H9 (cell line): ENCODE measurements at regions not wholly inside any gene's neighbourhood (a gene's known extent, or its start where the extent isn't known, plus 50 kb on each side); places are given as distances from the start of the nearest gene placed in this dataset.

Experiments
- DNase-seq: peaks from one replicate; pipeline ENCODE4 v3.0.0-alpha.2; 2017
- H2AFZ ChIP-seq: one replicate; pipeline ENCODE4 v1.6.1; 2013; ENCODE audit warnings: mild to moderate bottlenecking, low read length, control low read depth, moderate library complexity
- H2AK5ac ChIP-seq: 2 replicates; pipeline ENCODE4 v1.6.1; 2013; ENCODE audit warnings: low read length, control low read depth, mixed read lengths; ENCODE audit not compliant: insufficient read length
- H2BK120ac ChIP-seq: one replicate; pipeline ENCODE4 v1.6.1; 2013; ENCODE audit warnings: low read depth, mild to moderate bottlenecking, low read length, control low read depth, inconsistent platforms; ENCODE audit not compliant: poor library complexity, severe bottlenecking
- H2BK12ac ChIP-seq: 2 replicates; pipeline ENCODE4 v1.6.1; 2013; ENCODE audit warnings: low read length, control low read depth, mixed read lengths, low read depth; ENCODE audit not compliant: insufficient read length
- H2BK15ac ChIP-seq: 2 replicates; pipeline ENCODE4 v1.6.1; 2013; ENCODE audit warnings: low read depth, low read length, control low read depth
- H2BK20ac ChIP-seq: one replicate; pipeline ENCODE4 v1.6.1; 2013; ENCODE audit warnings: low read depth, mild to moderate bottlenecking, low read length, control low read depth, inconsistent platforms; ENCODE audit not compliant: poor library complexity, severe bottlenecking
- H2BK5ac ChIP-seq: 2 replicates; pipeline ENCODE4 v1.6.1; 2013; ENCODE audit warnings: low read length, control low read depth, mixed read lengths; ENCODE audit not compliant: insufficient read length
- H3K14ac ChIP-seq: 2 replicates; pipeline ENCODE4 v1.6.1; 2013; ENCODE audit warnings: low read length, control low read depth; ENCODE audit not compliant: insufficient read depth
- H3K18ac ChIP-seq: 2 replicates; pipeline ENCODE4 v1.6.1; 2013; ENCODE audit warnings: low read depth, mild to moderate bottlenecking, mixed read lengths, low read length, control low read depth; ENCODE audit not compliant: insufficient read length
- H3K23ac ChIP-seq: 2 replicates; pipeline ENCODE4 v1.6.1; 2013; ENCODE audit warnings: low read length, control low read depth, mixed read lengths, low read depth; ENCODE audit not compliant: insufficient read length
- H3K23me2 ChIP-seq: 2 replicates; pipeline ENCODE4 v1.6.1; 2013; ENCODE audit warnings: low read depth, mild to moderate bottlenecking, mixed read lengths, low read length, control low read depth; ENCODE audit not compliant: insufficient read length, poor library complexity, severe bottlenecking
- H3K27ac ChIP-seq: 2 replicates; pipeline ENCODE4 v1.5.1; 2013; ENCODE audit warnings: low read length, control low read depth, mixed read lengths, low read depth; ENCODE audit not compliant: insufficient read length
- H3K27me3 ChIP-seq: 2 replicates; pipeline ENCODE4 v1.6.1; 2013; ENCODE audit warnings: low read length, control low read depth, inconsistent platforms; ENCODE audit not compliant: insufficient read depth
- H3K4ac ChIP-seq: 2 replicates; pipeline ENCODE4 v1.6.1; 2013; ENCODE audit warnings: low read depth, mild to moderate bottlenecking, control low read depth, inconsistent platforms, low read length, moderate library complexity
- H3K4me1 ChIP-seq: 2 replicates; pipeline ENCODE4 v1.6.1; 2013; ENCODE audit warnings: low read length, control low read depth, inconsistent platforms; ENCODE audit not compliant: insufficient read depth
- H3K4me2 ChIP-seq: 2 replicates; pipeline ENCODE4 v1.6.1; 2013; ENCODE audit warnings: low read length, control low read depth, mixed read lengths; ENCODE audit not compliant: insufficient read length, insufficient read depth
- H3K56ac ChIP-seq: 2 replicates; pipeline ENCODE4 v1.6.1; 2013; ENCODE audit warnings: low read depth, mild to moderate bottlenecking, mixed read lengths, low read length, control low read depth; ENCODE audit not compliant: insufficient read length
- H3K79me1 ChIP-seq: 2 replicates; pipeline ENCODE4 v1.6.1; 2013; ENCODE audit warnings: low read depth, mild to moderate bottlenecking, moderate library complexity, low read length, control low read depth, inconsistent platforms; ENCODE audit not compliant: insufficient read depth, poor library complexity, severe bottlenecking
- H3K79me2 ChIP-seq: 2 replicates; pipeline ENCODE4 v1.6.1; 2013; ENCODE audit warnings: low read length, control low read depth, inconsistent platforms; ENCODE audit not compliant: insufficient read depth
- H3K9ac ChIP-seq: 2 replicates; pipeline ENCODE4 v1.6.1; 2013; ENCODE audit warnings: low read length, control low read depth, mixed read lengths; ENCODE audit not compliant: insufficient read length; ENCODE audit errors: extremely low read depth
- H3K9me3 ChIP-seq: one replicate; pipeline ENCODE4 v1.6.1; 2013; ENCODE audit warnings: low read depth, low read length, inconsistent platforms; ENCODE audit not compliant: control insufficient read depth
- H3T11ph ChIP-seq: one replicate; pipeline ENCODE4 v1.6.1; 2013; ENCODE audit warnings: mild to moderate bottlenecking, low read length, control low read depth, inconsistent platforms
- H4K20me1 ChIP-seq: one replicate; pipeline ENCODE4 v1.6.1; 2013; ENCODE audit not compliant: control insufficient read depth, insufficient read length, insufficient read depth
- H4K5ac ChIP-seq: 2 replicates; pipeline ENCODE4 v1.6.1; 2013; ENCODE audit warnings: low read depth, mild to moderate bottlenecking, mixed read lengths, low read length, control low read depth; ENCODE audit not compliant: insufficient read length
- H4K8ac ChIP-seq: replicated peaks from 2 replicates; pipeline ENCODE4 v1.6.1; 2013; ENCODE audit warnings: low read length, control low read depth, mixed read lengths, low read depth; ENCODE audit not compliant: insufficient read length
- H4K91ac ChIP-seq: 2 replicates; pipeline ENCODE4 v1.6.1; 2013; ENCODE audit warnings: low read depth, mild to moderate bottlenecking, moderate library complexity, mixed read lengths, low read length, control low read depth; ENCODE audit not compliant: insufficient read length
- H3K27ac Mint-ChIP-seq, 3 experiments: 2 replicates in 2 of 3; 3 replicates in 1 of 3; pipeline ENCODE4 v1.8.0; 2020 to 2021; ENCODE audit warnings: mixed read lengths in 3 of 3, mild to moderate bottlenecking in 1 of 3, moderate library complexity in 1 of 3
- H3K27me3 Mint-ChIP-seq: 2 replicates; pipeline ENCODE4 v1.8.0; 2021; ENCODE audit warnings: low read depth, mild to moderate bottlenecking, moderate library complexity, mixed read lengths
- H3K36me3 Mint-ChIP-seq, 3 experiments: 2 replicates in 2 of 3; 3 replicates in 1 of 3; pipeline ENCODE4 v1.8.0; 2020 to 2021; ENCODE audit warnings: low read depth in 3 of 3, mixed read lengths in 3 of 3; ENCODE audit not compliant: insufficient read depth in 1 of 3
- H3K4me1 Mint-ChIP-seq, 2 experiments: 2 replicates each; pipeline ENCODE4 v1.8.0; 2020; ENCODE audit warnings: mixed read lengths in 2 of 2
- H3K4me3 Mint-ChIP-seq, 2 experiments: 2 replicates in 1 of 2; 3 replicates in 1 of 2; pipeline ENCODE4 v1.8.0; 2020 to 2021; ENCODE audit warnings: mild to moderate bottlenecking in 2 of 2, mixed read lengths in 2 of 2, moderate library complexity in 1 of 2
- H3K9me3 Mint-ChIP-seq, 2 experiments: 2 replicates in 1 of 2; 3 replicates in 1 of 2; pipeline ENCODE4 v1.8.0; 2020; ENCODE audit warnings: mild to moderate bottlenecking in 2 of 2, mixed read lengths in 2 of 2, moderate library complexity in 1 of 2
- WGBS: extraction: QIAGEN DNeasy Blood & Tissue Kit; methylation state at CpG from one replicate; pipeline ENCODE4 v1.1.7; 2013; ENCODE audit warnings: missing lambda C conversion rate, low lambda C conversion rate, mixed read lengths; ENCODE audit not compliant: insufficient read length; ENCODE audit errors: extremely low coverage; 5-methylcytosine and 5-hydroxymethylcytosine counted together
- TF ChIP-seq, protein P1 (sequence below): fragments of 200-600 bp; sonication (generic); conservative IDR thresholded peaks from 3 replicates; pipeline ENCODE4 v1.8.0; 2021; ENCODE audit warnings: antibody characterized with exemption, mild to moderate bottlenecking

DNA sequence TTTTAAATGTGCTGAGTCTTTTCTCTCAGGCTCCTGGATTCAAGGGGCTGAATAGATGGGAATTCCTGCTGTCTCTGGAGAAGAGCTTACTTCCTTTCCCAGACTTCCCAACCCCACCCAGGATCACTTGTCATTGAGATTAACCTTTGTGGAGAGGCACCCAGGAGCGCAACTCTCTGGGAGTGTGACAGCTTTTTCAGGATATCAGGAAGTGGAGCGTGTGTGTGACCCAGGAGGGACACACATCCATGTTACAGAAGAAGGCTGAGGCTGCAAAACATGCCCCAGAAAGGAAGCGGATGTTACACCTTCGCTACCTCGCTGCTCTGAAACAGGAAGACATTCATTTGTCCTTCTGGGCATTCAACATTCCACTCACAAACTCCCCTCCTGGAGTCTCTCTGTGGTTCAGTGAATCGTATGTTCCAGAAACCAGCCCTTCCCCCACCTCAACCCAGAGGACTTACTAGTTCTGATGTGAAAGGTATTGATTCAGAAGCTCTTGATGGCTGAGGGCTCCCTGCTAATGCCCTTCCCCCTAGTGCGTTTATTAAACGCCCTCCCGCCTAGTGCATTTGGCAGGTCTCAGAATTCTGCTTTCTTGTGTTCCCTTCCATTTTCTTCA is 523.9 kb downstream of the TNS1 start:
- H3T11ph ChIP-seq, result no peak overlapping the region
- no peak overlapping the region for H3K9ac ChIP-seq
- no peak overlapping the region for H2BK12ac ChIP-seq
- no peak overlapping the region for H3K27ac ChIP-seq
- no peak overlapping the region for H2BK15ac ChIP-seq
- no peak overlapping the region for H4K91ac ChIP-seq
- H3K79me1 ChIP-seq, result no peaks in the 10 kb centered on the region
- no peak overlapping the region for H2AFZ ChIP-seq
- H3K23me2 ChIP-seq, result no peaks in the 10 kb centered on the region
- peaks cover 15% of the 10 kb centered on the region in 2 experiments for H3K4me1 Mint-ChIP-seq
- no peaks in the 10 kb centered on the region for H3K36me3 Mint-ChIP-seq
- H4K20me1 ChIP-seq, result no peaks in the 10 kb centered on the region
- no peaks in the 10 kb centered on the region for H3K79me2 ChIP-seq
- H2BK5ac ChIP-seq, result no peak overlapping the region
- H3K18ac ChIP-seq, result no peak overlapping the region
- no peak overlapping the region for H3K4ac ChIP-seq
- peak overlapping the region in 2 of 3 experiments; percentile 44 to 50; a peak in 4 of 7 replicates for H3K27ac Mint-ChIP-seq
- no peak overlapping the region for H4K5ac ChIP-seq
- no peak overlapping the region for H3K23ac ChIP-seq
- H3K56ac ChIP-seq, result no peak overlapping the region
- TF ChIP-seq, protein P1, sequence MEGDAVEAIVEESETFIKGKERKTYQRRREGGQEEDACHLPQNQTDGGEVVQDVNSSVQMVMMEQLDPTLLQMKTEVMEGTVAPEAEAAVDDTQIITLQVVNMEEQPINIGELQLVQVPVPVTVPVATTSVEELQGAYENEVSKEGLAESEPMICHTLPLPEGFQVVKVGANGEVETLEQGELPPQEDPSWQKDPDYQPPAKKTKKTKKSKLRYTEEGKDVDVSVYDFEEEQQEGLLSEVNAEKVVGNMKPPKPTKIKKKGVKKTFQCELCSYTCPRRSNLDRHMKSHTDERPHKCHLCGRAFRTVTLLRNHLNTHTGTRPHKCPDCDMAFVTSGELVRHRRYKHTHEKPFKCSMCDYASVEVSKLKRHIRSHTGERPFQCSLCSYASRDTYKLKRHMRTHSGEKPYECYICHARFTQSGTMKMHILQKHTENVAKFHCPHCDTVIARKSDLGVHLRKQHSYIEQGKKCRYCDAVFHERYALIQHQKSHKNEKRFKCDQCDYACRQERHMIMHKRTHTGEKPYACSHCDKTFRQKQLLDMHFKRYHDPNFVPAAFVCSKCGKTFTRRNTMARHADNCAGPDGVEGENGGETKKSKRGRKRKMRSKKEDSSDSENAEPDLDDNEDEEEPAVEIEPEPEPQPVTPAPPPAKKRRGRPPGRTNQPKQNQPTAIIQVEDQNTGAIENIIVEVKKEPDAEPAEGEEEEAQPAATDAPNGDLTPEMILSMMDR, result no peak
- peak overlapping the region; percentile 4 for H3K4me2 ChIP-seq
- peak overlapping the region in 1 of 2 experiments; percentile 10; a peak in 1 of 5 replicates for H3K4me3 Mint-ChIP-seq
- H3K27me3 Mint-ChIP-seq, result no peaks in the 10 kb centered on the region; the same call in 1 of the 2 replicates
- no peak overlapping the region for H4K8ac ChIP-seq
- peak; percentile 39 for DNase-seq
- no peak overlapping the region for H2AK5ac ChIP-seq
- peaks cover 8% of the 10 kb centered on the region; the same call in 1 of the 2 replicates for H3K4me1 ChIP-seq
- no peaks in the 10 kb centered on the region for H3K27me3 ChIP-seq
- no peak overlapping the region for H2BK120ac ChIP-seq
- no peaks in the 10 kb centered on the region for H3K9me3 ChIP-seq
- H3K9me3 Mint-ChIP-seq, result no peaks in the 10 kb centered on the region
- H2BK20ac ChIP-seq, result no peak overlapping the region
- no CpG with 5 or more reads among the region's 9 CpGs for WGBS
- H3K14ac ChIP-seq, result no peak overlapping the region
